NCI-H1048 (cell line): ENCODE measurements at regions not wholly inside any gene's neighbourhood (a gene's known extent, or its start where the extent isn't known, plus 50 kb on each side); places are given as distances from the start of the nearest gene placed in this dataset.

ENCODE experiments used
- DNase-seq: peaks from one replicate; lab custom pipeline; 2025; lab: John Stamatoyannopoulos, UW

- DNase-seq = no peak
Measured at GRCh38 chr11:115767047-115767802, 263.0 kb upstream of the CADM1 start.

DNA sequence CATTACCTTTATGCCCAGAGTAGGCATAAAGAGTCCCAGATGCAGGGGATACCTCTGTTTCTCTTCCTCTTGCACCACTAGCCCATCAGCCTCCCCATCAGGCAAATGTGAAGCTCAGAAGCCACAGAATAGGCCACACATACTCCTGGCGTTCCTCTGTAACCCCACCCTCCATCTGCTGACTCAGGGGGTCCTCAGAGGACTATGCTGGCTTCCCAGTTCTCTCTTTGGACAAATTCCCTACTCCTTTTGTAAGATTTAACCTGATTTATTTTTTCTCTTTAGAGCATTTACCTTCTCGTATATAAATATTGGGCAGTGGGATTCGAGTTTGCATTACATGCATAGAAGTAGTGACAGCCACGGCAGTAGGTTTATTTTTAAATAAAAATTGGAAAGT is 262.3 kb upstream of the CADM1 start:
- no peak for DNase-seq

GRCh38 chr11:115765803-115766239 is 261.6 kb upstream of the CADM1 start:
- no peak for DNase-seq

- DNase-seq = no peak
Measured at GRCh38 chr11:115764176-115764575, 260.0 kb upstream of the CADM1 start.

DNA sequence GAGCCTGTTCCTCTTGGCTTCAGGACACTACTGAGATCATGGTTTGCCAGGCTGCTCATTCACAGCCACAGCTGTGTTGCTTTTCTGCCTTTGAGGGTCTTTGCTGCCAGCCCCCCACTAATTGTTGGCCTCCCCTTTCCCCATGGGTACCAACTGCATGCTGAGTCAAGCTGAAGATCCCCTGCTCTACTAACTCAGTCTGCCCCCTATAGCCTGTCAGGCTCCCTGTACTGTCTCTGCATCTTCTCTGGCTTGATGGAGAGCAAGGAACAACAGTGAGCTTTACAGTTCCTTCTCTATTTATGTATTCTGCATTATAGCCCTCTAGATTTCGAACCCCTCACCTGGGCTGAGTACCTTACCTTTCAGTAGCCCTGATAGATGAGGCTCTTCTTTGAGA is 257.6 kb upstream of the CADM1 start:
- DNase-seq = no peak

- DNase-seq = no peak
Measured at GRCh38 chr11:115761348-115761747, 257.1 kb upstream of the CADM1 start.

DNA sequence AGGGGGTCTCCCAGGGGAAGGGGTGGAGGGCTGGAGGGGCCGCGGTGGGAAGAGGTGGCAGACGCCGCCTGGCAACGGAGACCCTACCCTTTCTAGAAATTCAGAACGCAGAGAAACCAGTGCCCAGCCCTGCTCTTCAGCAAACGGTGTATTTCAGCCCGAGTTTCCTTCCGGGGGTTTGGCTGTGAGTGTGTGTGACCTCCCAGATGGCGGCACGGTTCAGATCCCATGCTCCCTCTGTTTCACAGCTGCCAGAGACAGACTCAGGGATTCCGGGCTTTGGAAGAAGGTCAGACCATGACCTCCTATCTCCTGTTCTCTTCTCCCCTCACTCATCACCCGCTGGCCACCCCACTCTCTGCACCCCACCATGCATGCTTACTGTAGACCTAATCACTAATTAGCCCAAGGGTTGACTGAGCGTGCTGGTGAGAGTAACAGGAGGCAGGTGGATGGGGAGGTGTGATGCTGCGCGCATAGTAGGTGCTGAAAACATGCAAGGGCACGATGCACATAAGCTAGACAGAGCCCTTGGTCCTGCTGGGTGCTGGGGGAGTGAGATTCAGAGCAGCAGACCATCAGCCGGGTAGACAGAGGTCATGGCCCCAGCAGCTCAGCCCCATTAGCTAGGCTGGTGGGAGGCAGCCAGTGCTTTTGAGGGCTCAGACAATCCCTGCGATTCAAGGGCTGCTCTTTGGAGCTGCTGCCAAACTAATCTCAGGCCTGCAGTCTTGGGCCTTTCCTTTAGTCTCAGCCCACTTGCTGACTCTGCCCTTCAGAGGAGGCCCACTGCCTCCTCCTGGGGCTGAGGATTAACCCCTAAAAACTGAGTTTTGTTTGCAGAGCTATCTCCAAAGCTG is 256.5 kb upstream of the CADM1 start:
- DNase-seq = no peak

DNA sequence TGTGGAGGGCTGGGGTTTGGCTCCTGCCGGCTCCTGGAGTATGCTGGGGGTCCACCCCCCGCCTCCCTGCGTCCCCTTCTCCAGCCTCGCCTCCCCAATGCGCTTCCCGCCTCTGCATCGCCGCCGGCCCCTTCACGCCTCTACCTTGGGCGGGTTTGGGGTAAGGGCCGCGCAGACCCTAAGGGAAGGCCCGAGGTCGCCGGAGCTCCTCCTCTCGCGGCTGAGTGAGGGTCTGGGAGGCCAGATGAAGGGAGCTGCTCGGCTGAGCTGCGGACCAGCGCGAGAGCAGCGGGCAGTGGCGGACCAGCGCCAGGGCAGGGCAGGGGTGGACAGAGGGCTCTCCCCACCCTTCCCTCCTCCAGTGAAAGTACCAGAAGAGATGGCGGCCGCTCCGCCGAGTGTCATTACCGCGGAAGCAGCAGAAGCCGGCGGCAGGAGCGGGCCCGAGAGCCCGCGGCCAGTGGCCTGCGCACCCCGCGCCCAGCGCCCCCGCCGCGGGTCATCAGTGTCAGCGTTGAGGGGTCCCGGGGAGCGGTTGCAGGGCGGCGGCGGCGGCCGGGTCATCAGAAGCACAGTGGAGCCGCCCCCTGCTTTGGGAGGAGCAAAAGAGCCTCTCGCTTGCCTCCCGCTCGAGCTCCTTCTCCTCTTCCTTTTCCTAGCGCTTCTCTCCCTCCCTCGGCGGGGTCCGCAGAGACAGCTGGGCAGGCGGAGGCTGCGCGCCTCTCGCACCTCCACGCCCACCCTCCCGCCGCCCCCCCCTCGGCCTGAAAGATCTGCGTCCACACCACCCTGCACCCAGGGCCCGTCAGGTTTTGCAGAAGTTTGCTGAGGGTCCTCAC is 255.6 kb upstream of the CADM1 start:
- DNase-seq = no peak

- no peak for DNase-seq
Measured at GRCh38 chr11:115758011-115758410, 253.8 kb upstream of the CADM1 start.

DNA sequence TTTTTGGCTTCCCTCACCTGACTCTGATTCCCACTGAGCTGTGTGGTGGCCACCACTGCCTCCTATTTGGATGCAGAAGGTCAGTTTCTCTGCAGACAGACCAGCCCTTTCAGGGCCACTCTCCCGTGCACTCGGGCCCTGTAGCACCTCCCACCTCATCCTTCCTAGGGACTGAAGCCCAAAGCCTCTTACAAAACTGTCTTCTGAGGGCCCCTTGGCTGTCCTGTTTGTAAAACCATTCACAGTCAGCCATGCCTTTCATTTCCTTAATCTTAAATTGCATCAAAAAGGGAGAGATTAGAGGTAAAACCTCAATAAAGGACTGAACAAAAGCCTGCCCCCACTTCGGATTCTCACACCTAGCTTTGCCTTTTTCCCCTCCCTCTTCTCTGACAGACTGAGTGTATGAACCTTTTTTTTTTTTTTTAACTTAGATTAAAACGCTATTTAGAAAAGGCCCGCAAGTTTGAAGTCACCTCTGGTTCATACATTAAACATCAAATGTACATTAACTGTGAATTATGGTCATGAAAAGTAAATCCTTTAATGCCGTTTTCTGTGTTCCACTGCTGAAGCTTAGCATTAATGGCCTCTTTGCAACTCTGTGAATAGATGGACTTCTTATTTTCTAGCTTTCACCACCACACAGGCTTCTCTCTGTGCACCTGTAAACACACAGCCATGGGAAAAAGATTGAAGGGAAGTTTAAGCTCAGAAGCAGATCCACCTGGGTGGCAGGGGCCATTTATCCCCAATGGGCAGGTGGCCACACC is 247.2 kb upstream of the CADM1 start:
- no peak for DNase-seq

- no peak for DNase-seq
Measured at GRCh38 chr11:115745610-115746512, 241.6 kb upstream of the CADM1 start.

DNA sequence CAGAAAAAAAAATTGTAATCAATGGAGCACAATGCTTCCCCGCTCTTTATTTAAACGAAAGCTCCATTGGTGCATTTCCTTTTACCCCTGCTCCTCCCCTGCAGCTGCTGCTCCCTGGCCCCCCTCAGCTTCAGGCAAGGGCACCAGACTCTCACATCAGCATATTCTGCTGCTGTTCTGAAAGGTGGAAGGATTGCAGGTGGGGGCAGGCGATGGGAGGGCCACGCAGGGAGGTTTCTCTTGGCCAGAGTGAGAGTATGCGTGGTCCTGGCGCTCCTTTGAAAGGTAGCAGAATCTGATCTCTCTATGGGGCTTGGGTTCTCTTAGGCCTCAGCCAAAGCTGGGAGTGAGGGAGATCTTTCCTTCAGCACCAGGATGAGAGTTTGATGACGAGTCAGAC is 240.9 kb upstream of the CADM1 start:
- no peak for DNase-seq

DNA sequence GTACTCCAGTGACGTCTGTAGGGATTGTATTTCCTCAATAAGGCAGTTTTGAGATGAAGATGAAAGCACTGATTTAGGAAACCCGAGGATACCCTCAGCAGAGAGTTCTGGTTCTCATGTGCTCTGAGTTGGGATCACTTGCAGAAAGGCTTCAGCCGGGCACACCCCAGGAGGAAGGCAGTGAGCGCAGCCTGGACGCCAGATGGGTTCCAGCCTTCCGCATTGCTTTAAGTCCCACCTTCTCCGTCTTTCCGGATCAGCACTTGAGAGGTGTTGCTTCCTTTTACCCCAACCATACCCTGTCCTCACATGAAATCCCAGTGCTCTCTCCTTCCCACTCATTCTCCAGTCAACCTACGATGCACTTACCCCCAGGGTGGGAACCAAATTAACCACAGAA is 239.5 kb upstream of the CADM1 start:
- no peak for DNase-seq

GRCh38 chr11:115741376-115742107 is 237.3 kb upstream of the CADM1 start:
- no peak for DNase-seq

GRCh38 chr11:115740324-115740723 is 236.1 kb upstream of the CADM1 start:
- no peak for DNase-seq

- no peak for DNase-seq
Measured at GRCh38 chr11:115739878-115740277, 235.7 kb upstream of the CADM1 start.

GRCh38 chr11:115739146-115739545 is 234.9 kb upstream of the CADM1 start:
- no peak for DNase-seq

GRCh38 chr11:115737875-115738274 is 233.7 kb upstream of the CADM1 start:
- no peak for DNase-seq

DNA sequence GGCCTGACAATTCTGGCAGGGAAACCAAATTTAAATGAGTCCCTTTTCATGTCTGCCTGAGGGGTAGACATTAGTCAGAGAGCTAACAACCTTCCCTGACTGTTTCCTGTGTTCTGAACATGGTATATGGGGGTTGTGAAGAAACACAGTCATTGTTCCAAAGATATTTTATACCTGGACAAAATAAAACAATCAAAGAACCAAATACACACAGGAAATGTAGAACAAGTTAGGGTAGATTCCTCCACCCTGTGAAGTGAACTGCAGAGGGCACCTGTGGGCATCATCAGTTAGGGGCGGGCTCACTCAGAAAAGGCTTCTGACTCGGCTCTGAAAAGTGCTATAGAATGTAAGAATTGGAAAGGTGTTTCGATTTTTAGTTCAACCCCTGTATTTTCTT is 231.9 kb upstream of the CADM1 start:
- DNase-seq = no peak

GRCh38 chr11:115724666-115725065 is 220.5 kb upstream of the CADM1 start:
- DNase-seq = no peak
